Body of pancreas (tissue), 4 donors: ENCODE measurements at regions not wholly inside any gene's neighbourhood (a gene's known extent, or its start where the extent isn't known, plus 50 kb on each side); places are given as distances from the start of the nearest gene placed in this dataset.
"Not testable (repeated sequence)": the region's sequence is repeated elsewhere in the genome, so short reads cannot be mapped to it uniquely, and the experiment has no call there.

Experiments used
- CTCF ChIP-seq, 7 experiments: fragments of 450-650 bp in 4 of 7; fragments of 200-600 bp in 3 of 7; sonication (generic) in 3 of 7; IDR thresholded peaks; one replicate each; pipeline ENCODE4 v1.5.1; 2016 to 2019; ENCODE audit warnings: antibody characterized with exemption in 7 of 7
- POLR2A ChIP-seq, 3 donors: fragments of 450-650 bp; IDR thresholded peaks; one replicate each; pipeline ENCODE4 v1.6.1; 2016; ENCODE audit warnings: antibody characterized with exemption in 3 of 3, mild to moderate bottlenecking in 2 of 3

DNA sequence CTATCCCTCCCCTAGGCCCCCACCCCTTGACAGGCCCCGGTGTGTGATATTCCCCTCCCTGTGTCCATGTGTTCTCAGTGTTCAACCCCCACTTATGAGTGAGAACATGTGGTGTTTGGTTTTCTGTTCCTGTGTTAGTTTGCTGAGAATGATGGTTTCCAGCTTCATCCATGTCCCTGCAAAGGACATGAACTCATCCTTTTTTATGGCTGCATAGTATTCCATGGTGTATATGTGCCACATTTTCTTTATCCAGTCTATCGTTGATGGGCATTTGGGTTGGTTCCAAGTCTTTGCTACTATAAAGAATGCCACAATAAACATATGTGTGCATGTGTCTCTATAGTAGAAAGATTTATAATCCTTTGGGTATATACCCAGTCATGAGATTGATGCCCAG lies 55.3 kb upstream of the PDZD8 start:
- TF ChIP-seq CTCF, POLR2A (IDR thresholded peaks at IDR 0.05): not testable (repeated sequence)
